ENCODE measurements at regions not wholly inside any gene's neighbourhood (a gene's known extent, or its start where the extent isn't known, plus 50 kb on each side); places are given as distances from the start of the nearest gene placed in this dataset.

GRCh38 chr12:88643685-88644084 is 63.4 kb upstream of the KITLG start:
- Mint-ChIP-seq H3K9me3 (ENCODE audit: insufficient read depth) (no peaks in the 10 kb centered on the region), H3K4me3 (no peak overlapping the region), H3K27ac (no peak overlapping the region), H3K4me1 (ENCODE audit: low read depth) (no peaks in the 10 kb centered on the region), H3K27me3 (ENCODE audit: low read depth) (no peaks in the 10 kb centered on the region), H3K36me3 (ENCODE audit: low read depth) (no peaks in the 10 kb centered on the region)
- DNase-seq = no peak
- ChIA-PET CTCF (no interaction called here), POLR2A (no interaction called here)
- ATAC-seq = no peak

GRCh38 chr12:88642675-88643431 is 62.6 kb upstream of the KITLG start:
- POLR2A ChIA-PET = no interaction called here
- H3K27me3 Mint-ChIP-seq (ENCODE audit: low read depth) = no peaks in the 10 kb centered on the region
- ATAC-seq (no peak), DNase-seq (no peak)
- H3K9me3 Mint-ChIP-seq (ENCODE audit: insufficient read depth) = no peaks in the 10 kb centered on the region
- no peak overlapping the region for H3K4me3 Mint-ChIP-seq
- no peaks in the 10 kb centered on the region for H3K36me3 Mint-ChIP-seq (ENCODE audit: low read depth)
- CTCF ChIA-PET = no interaction called here
- no peaks in the 10 kb centered on the region for H3K4me1 Mint-ChIP-seq (ENCODE audit: low read depth)
- H3K27ac Mint-ChIP-seq = no peak overlapping the region

- Mint-ChIP-seq H3K27ac (no peak overlapping the region), H3K4me3 (no peak overlapping the region), H3K9me3 (ENCODE audit: insufficient read depth) (no peaks in the 10 kb centered on the region), H3K36me3 (ENCODE audit: low read depth) (no peaks in the 10 kb centered on the region), H3K4me1 (ENCODE audit: low read depth) (no peaks in the 10 kb centered on the region), H3K27me3 (ENCODE audit: low read depth) (no peaks in the 10 kb centered on the region)
- ChIA-PET POLR2A (no interaction called here), CTCF (no interaction called here)
- no peak for ATAC-seq
- no peak for DNase-seq
These were observed 58.9 kb upstream of the KITLG start for GRCh38 chr12:88638966-88639760.

- H3K36me3 Mint-ChIP-seq (ENCODE audit: low read depth) = no peaks in the 10 kb centered on the region
- ChIA-PET POLR2A (no interaction called here), CTCF (no interaction called here)
- DNase-seq = no peak
- no peak overlapping the region for H3K27ac Mint-ChIP-seq
- no peaks in the 10 kb centered on the region for H3K4me1 Mint-ChIP-seq (ENCODE audit: low read depth)
- H3K4me3 Mint-ChIP-seq = no peak overlapping the region
- H3K27me3 Mint-ChIP-seq (ENCODE audit: low read depth) = no peaks in the 10 kb centered on the region
- no peak for ATAC-seq
- no peaks in the 10 kb centered on the region for H3K9me3 Mint-ChIP-seq (ENCODE audit: insufficient read depth)
These were observed 58.1 kb upstream of the KITLG start for GRCh38 chr12:88638388-88638787.

- H3K27me3 Mint-ChIP-seq (ENCODE audit: low read depth) = no peaks in the 10 kb centered on the region
- H3K4me3 Mint-ChIP-seq = no peak overlapping the region
- no peaks in the 10 kb centered on the region for H3K4me1 Mint-ChIP-seq (ENCODE audit: low read depth)
- no peak for DNase-seq
- ChIA-PET CTCF (no interaction called here), POLR2A (no interaction called here)
- no peaks in the 10 kb centered on the region for H3K36me3 Mint-ChIP-seq (ENCODE audit: low read depth)
- no peak for ATAC-seq
- H3K27ac Mint-ChIP-seq = no peak overlapping the region
- H3K9me3 Mint-ChIP-seq (ENCODE audit: insufficient read depth) = no peaks in the 10 kb centered on the region
These were observed 53.7 kb upstream of the KITLG start for GRCh38 chr12:88634008-88634407.

GRCh38 chr12:88633312-88633711 is 53.0 kb upstream of the KITLG start:
- H3K4me1 Mint-ChIP-seq (ENCODE audit: low read depth) = no peaks in the 10 kb centered on the region
- ChIA-PET POLR2A (no interaction called here), CTCF (no interaction called here)
- no peak for DNase-seq
- no peaks in the 10 kb centered on the region for H3K9me3 Mint-ChIP-seq (ENCODE audit: insufficient read depth)
- H3K36me3 Mint-ChIP-seq (ENCODE audit: low read depth) = no peaks in the 10 kb centered on the region
- H3K27ac Mint-ChIP-seq = no peak overlapping the region
- H3K4me3 Mint-ChIP-seq = no peak overlapping the region
- no peak for ATAC-seq
- H3K27me3 Mint-ChIP-seq (ENCODE audit: low read depth) = no peaks in the 10 kb centered on the region

- no peak for DNase-seq
- no peaks in the 10 kb centered on the region for H3K27me3 Mint-ChIP-seq (ENCODE audit: low read depth)
- H3K36me3 Mint-ChIP-seq (ENCODE audit: low read depth) = no peaks in the 10 kb centered on the region
- H3K4me1 Mint-ChIP-seq (ENCODE audit: low read depth) = no peaks in the 10 kb centered on the region
- ChIA-PET CTCF (no interaction called here), POLR2A (no interaction called here)
- ATAC-seq = no peak
- H3K4me3 Mint-ChIP-seq = no peak overlapping the region
- H3K9me3 Mint-ChIP-seq (ENCODE audit: insufficient read depth) = no peaks in the 10 kb centered on the region
- H3K27ac Mint-ChIP-seq = no peak overlapping the region
These were observed 50.3 kb upstream of the KITLG start for GRCh38 chr12:88630561-88630960.

All from activated CD8-positive, alpha-beta T cell treated with anti-CD3 and anti-CD28 coated beads, Interleukin-2, amount 10 ng/mL, durations not matched to agents 7 days and 5 days (primary cell).